GM19463 (cell line): ENCODE measurements at regions not wholly inside any gene's neighbourhood (a gene's known extent, or its start where the extent isn't known, plus 50 kb on each side); places are given as distances from the start of the nearest gene placed in this dataset.

ENCODE experiments used
- ATAC-seq: cut with Tn5 transposase; IDR thresholded peaks from one replicate; pipeline ENCODE4 v1.9.1; 2021; ENCODE audit warnings: mild to moderate bottlenecking, moderate library complexity; ENCODE audit not compliant: unreplicated experiment

- peak; percentile 62 for ATAC-seq
Observed at GRCh38 chr5:39846144-39846543, 421.4 kb upstream of the DAB2 start.

DNA sequence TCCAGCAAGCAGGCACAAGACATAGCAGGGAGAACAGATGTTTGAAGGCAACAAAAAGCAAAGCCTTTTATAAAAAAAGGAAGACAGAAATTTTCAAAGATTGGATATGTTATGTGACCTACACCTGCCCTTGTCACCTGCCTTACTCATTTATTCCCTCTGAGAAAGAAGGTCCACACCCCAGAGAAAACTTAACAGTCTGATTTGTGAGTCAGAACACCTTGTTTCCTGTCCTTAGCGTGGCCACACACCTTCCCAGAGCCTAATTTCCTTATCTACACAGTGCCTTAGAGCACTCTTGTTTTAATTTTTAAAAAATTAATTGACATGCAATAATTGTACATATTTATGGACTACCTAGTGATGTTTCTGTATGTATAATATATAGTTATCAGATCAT is 419.0 kb upstream of the DAB2 start:
- ATAC-seq, result peak; percentile 35

DNA sequence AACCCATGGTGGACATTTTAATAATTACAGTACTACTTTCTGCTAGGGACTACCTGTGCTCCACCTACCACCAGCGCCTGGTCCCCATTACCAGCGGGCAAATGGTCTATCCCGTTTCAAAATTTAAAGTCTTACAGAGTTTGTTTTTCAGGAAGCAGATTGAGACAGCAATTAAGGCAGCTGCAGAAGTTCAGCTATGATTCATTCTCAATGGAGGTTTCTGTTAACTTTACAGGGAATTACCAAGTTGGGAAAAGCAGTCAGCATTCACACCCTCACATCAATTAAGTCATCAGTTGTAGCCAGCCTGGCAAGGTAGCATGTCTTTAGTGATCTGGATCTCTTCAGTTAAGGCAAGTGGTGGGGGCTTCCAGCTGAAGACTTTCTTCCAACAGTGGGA is 410.6 kb upstream of the DAB2 start:
- no peak for ATAC-seq

DNA sequence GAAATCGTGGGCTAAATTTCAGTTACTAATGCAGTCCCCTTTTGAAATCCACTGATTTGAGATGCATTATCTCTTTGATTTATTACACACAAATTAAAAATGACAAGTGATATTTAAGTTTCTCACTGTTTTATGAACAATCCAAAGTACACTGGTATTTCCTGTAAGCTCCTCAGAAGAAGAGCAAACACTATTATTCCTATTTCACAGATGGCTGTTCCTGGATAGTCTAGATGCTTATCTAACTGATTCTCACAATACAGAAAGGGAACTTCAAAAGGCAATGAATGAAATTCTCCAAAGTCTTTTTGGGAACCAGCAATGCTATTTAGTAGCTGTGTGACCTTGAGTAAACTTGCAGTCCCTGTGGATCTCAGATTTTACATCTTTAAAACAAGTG is 404.7 kb upstream of the DAB2 start:
- no peak for ATAC-seq

DNA sequence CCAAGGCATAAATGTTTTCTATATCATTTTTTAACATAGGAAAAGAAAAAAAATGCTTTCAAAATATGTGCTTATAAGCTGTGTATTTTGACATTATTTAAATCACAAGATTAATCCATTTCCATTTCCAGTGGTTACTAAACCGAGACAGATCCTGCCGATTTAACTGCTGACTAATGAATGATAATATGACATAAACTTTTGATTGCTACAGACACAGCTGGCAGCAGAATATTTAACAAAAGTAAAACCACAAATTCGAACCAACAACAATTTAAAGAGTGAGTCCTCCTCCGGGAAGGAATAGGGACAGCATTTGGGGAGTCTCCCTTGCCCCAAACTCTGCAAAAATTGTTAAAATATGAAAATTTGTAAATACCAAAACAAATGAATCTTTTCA is 401.3 kb upstream of the DAB2 start:
- ATAC-seq, result no peak

DNA sequence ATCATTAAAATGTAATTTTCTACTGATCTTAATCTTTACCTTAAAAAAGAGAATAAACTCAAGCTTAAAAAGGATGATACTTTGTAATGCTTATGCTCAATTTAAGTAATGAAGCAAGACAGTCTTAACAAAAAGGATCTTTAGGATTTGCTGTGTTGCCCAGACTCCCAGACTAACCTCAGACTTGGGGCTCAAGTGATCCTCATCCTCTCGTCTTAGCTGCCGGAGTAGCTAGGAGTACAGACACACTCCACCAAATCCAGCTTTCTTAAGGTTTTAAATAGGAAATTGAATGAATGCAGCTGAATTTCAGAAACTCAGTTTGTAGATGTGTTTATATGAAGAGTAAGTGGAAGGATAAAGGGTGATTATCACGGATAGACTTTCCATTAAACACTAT is 400.5 kb upstream of the DAB2 start:
- ATAC-seq, result no peak

DNA sequence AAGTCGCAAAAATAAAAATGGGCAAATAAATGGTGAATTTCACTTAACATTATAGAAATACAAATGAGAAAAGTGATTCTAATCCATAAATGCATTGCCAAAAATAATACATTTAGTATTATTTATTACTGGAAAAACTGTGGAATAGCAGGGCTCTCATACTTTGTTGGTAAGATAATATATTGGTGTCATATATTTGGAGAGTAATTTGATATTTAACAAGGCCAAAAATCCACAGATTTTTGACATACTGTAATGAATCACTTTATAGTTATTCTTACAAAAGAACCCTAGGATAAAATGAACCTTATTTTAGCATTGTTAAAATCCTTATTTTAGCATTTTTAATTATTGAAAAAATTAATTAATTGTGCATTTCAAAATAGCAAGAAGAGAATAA is 397.2 kb upstream of the DAB2 start:
- no peak for ATAC-seq

- ATAC-seq, result no peak
Observed at GRCh38 chr5:39816866-39817265, 392.1 kb upstream of the DAB2 start.

- no peak for ATAC-seq
Observed at GRCh38 chr5:39816156-39816845, 391.5 kb upstream of the DAB2 start.

GRCh38 chr5:39815711-39816110 is 390.9 kb upstream of the DAB2 start:
- no peak for ATAC-seq

DNA sequence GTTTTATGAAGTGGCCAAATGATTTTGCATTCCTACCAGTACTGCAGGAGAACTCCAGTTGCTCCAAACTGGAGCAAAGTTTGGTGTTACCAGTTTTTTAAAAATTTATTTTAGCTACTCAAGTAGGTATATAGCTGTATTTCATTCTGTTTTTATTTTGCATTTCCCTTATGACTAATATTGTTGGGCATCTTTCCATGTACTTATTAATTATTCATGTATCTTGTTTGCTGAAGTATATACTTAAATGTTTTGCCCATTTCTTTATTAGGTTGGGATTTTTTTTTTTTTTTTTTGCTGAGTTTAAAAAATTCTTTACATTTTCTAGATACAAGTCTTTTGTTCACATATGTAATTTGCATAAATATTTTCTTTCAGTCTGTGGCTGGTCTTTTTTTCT is 386.6 kb upstream of the DAB2 start:
- no peak for ATAC-seq

DNA sequence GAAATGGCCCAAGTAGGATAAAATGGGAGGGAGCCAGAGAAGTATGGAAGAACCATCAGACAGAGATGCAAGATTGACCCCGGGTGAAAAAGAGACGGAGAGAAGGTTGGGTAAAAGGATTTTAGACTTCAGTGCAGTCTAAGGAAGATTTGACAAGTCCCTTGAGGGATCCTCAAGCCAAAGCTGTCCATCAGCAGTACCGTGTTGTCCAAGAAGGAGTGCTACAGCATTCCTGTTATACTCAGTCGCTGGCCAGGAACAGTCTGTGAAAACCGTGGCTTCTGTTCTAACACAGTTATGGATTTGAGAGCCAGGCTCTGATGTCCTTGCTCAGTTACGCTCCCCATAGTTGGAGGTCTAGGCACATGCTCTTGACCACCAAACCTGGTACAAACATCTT is 383.9 kb upstream of the DAB2 start:
- ATAC-seq, result no peak

- no peak for ATAC-seq
Observed at GRCh38 chr5:39801306-39801705, 376.5 kb upstream of the DAB2 start.

GRCh38 chr5:39800042-39800601 is 375.3 kb upstream of the DAB2 start:
- no peak for ATAC-seq

- ATAC-seq, result no peak
Observed at GRCh38 chr5:39799242-39799641, 374.5 kb upstream of the DAB2 start.

- ATAC-seq, result no peak
Observed at GRCh38 chr5:39794513-39795210, 369.9 kb upstream of the DAB2 start.

GRCh38 chr5:39785410-39785809 is 360.6 kb upstream of the DAB2 start:
- ATAC-seq, result no peak

GRCh38 chr5:39783756-39784421 is 359.1 kb upstream of the DAB2 start:
- ATAC-seq, result no peak

DNA sequence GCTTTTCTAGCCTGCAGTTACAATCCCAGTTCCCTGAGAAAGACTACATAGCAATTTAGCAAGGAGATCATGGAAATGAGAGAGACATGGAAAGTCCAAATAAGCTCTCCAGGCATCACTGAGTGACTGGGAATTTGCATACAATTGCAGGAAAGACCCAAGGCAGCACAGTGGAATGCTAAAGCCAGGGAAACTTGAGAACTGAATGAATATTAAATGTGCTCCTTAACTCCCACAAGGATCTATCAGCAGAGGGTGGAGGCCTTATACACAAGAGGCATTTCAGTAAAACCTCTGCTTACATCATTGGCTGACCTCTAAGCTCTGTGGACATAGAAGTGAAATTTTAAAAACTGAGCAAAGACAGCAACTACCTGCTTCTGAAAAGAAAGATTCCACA is 355.6 kb upstream of the DAB2 start:
- no peak for ATAC-seq

DNA sequence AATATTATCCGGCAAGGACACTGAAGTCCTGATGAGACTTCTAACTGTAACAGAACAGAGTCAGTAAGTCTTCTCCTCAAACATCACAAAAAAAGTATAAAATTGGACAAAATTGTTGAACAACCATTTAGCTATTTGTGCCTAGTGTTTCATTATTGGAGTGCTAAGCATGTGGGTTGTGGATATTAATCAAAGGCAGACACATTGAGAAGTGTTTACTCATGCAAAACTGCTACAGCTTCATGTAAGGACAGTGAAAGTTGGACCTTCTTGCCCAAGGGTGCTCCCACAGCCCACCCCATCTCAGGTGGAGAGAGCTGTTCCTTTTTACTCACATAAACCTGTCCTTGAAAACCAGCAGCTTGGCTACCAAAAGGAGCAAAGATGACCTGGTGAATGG is 355.1 kb upstream of the DAB2 start:
- ATAC-seq, result no peak

DNA sequence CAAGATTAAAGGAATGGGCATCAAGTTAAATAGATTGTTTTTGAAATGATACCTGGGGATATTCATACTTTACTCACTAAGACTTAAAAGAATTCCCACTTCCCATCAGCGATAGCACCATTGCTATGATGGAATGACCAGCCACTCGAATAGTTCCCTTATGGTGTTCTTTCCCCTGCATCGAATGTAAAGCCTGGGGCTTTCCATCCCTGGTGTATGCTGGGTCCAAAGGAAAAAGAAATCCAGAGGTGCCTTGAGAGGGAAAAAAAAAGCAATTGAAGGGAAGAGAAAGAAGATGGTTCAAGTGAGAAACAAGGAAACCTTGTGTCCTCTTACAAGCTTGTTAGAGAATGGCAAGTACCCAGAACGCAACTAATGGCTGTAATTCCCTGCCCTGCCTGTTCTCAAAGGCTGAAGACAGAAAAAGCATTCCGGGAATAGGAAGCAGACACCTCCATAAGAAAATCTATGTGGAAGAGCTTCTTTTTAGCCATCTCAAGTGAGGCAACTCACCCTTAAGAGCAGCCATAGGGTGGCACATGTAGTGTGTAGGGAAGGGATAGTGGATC is 351.1 kb upstream of the DAB2 start:
- no peak for ATAC-seq
